Liver (tissue), 8 donors: ENCODE measurements at regions not wholly inside any gene's neighbourhood (a gene's known extent, or its start where the extent isn't known, plus 50 kb on each side); places are given as distances from the start of the nearest gene placed in this dataset.

Source experiments
- DNase-seq: peaks from one replicate; pipeline ENCODE4 v3.0.0-alpha.2; 2017; ENCODE audit warnings: low spot score
- H3K27ac ChIP-seq, 2 donors: one replicate each; pipeline ENCODE4 v1.7.0; 2013; ENCODE audit warnings: inconsistent platforms in 2 of 2, low read length in 2 of 2, control low read depth in 1 of 2, low read depth in 1 of 2, mild to moderate bottlenecking in 1 of 2
- H3K27me3 ChIP-seq, 4 donors: one replicate each; pipeline versions ENCODE4 v1.6.1 to v1.7.0; 2013; ENCODE audit warnings: low read length in 3 of 4, inconsistent platforms in 1 of 4, mild to moderate bottlenecking in 1 of 4, moderate library complexity in 1 of 4; ENCODE audit not compliant: control insufficient read depth in 4 of 4, insufficient read depth in 4 of 4
- H3K36me3 ChIP-seq, 4 donors: one replicate each; pipeline versions ENCODE4 v1.6.1 to v1.7.0; 2013; ENCODE audit warnings: low read length in 3 of 4, mild to moderate bottlenecking in 3 of 4, low read depth in 1 of 4, moderate library complexity in 1 of 4; ENCODE audit not compliant: control insufficient read depth in 4 of 4, insufficient read depth in 3 of 4
- H3K4me1 ChIP-seq, 4 donors: one replicate each; pipeline versions ENCODE4 v1.6.1 to v1.7.0; 2013; ENCODE audit warnings: low read length in 3 of 4, mild to moderate bottlenecking in 3 of 4, moderate library complexity in 1 of 4; ENCODE audit not compliant: control insufficient read depth in 4 of 4, insufficient read depth in 4 of 4
- H3K4me3 ChIP-seq, 3 donors: one replicate each; pipeline versions ENCODE4 v1.6.1 to v1.7.0; 2013; ENCODE audit warnings: low read length in 3 of 3, control low read depth in 1 of 3, low read depth in 1 of 3, mild to moderate bottlenecking in 1 of 3
- H3K9ac ChIP-seq, 2 donors: one replicate each; pipeline ENCODE4 v1.7.0; 2013; ENCODE audit warnings: low read length in 2 of 2, mild to moderate bottlenecking in 2 of 2, moderate library complexity in 2 of 2, control low read depth in 1 of 2, low read depth in 1 of 2
- H3K9me3 ChIP-seq, 4 donors: one replicate each; pipeline versions ENCODE4 v1.6.1 to v1.7.0; 2013; ENCODE audit warnings: low read length in 3 of 4; ENCODE audit not compliant: control insufficient read depth in 4 of 4
- ATF3 ChIP-seq: IDR thresholded peaks from 2 replicates; pipeline ENCODE4 v1.6.1; 2016; ENCODE audit warnings: antibody characterized with exemption
- CTCF ChIP-seq: fragments of 150-350 bp; IDR thresholded peaks from 2 replicates; pipeline ENCODE4 v1.5.1; 2017; ENCODE audit warnings: improper control_type of control experiment, low read depth, low read length; ENCODE audit not compliant: missing input control
- FOXA1 ChIP-seq: IDR thresholded peaks from 2 replicates; pipeline ENCODE4 v1.6.1; 2016; ENCODE audit warnings: antibody characterized with exemption
- FOXA2 ChIP-seq: IDR thresholded peaks from 2 replicates; pipeline ENCODE4 v1.6.1; 2016; ENCODE audit warnings: antibody characterized with exemption
- GABPA ChIP-seq, 2 donors: IDR thresholded peaks in 1 of 2; conservative IDR thresholded peaks in 1 of 2; 2 replicates each; pipeline ENCODE4 v1.6.1; 2016; ENCODE audit warnings: antibody characterized with exemption in 2 of 2, mild to moderate bottlenecking in 1 of 2, moderate library complexity in 1 of 2
- HNF4A ChIP-seq, 2 donors: conservative IDR thresholded peaks; 2 replicates each; pipeline ENCODE4 v1.6.1; 2016; ENCODE audit warnings: antibody characterized with exemption in 2 of 2, mild to moderate bottlenecking in 2 of 2
- HNF4G ChIP-seq: IDR thresholded peaks from 2 replicates; pipeline ENCODE4 v1.6.1; 2016; ENCODE audit warnings: antibody characterized with exemption
- JUND ChIP-seq, 2 donors: IDR thresholded peaks; 2 replicates each; pipeline ENCODE4 v1.6.1; 2016; ENCODE audit warnings: antibody characterized with exemption in 2 of 2
- MAX ChIP-seq: IDR thresholded peaks from 2 replicates; pipeline ENCODE4 v1.6.1; 2016; ENCODE audit warnings: antibody characterized with exemption
- REST ChIP-seq: IDR thresholded peaks from 2 replicates; pipeline ENCODE4 v1.6.1; 2016; ENCODE audit warnings: antibody characterized with exemption, mild to moderate bottlenecking
- RXRA ChIP-seq, 2 donors: IDR thresholded peaks; 2 replicates each; pipeline ENCODE4 v1.6.1; 2017 to 2018; ENCODE audit warnings: antibody characterized with exemption in 2 of 2, mild to moderate bottlenecking in 1 of 2
- SP1 ChIP-seq: IDR thresholded peaks from 2 replicates; pipeline ENCODE4 v1.6.1; 2018; ENCODE audit warnings: antibody characterized with exemption, mild to moderate bottlenecking
- TAF1 ChIP-seq: conservative IDR thresholded peaks from 2 replicates; pipeline ENCODE4 v1.6.1; 2016; ENCODE audit warnings: antibody characterized with exemption, mild to moderate bottlenecking
- YY1 ChIP-seq: IDR thresholded peaks from 2 replicates; pipeline ENCODE4 v1.6.1; 2016; ENCODE audit warnings: antibody characterized with exemption, mild to moderate bottlenecking
- ZBTB33 ChIP-seq: IDR thresholded peaks from 2 replicates; pipeline ENCODE4 v1.6.1; 2016; ENCODE audit warnings: antibody characterized with exemption
- WGBS: extraction: QIAGEN DNeasy Blood & Tissue Kit; methylation state at CpG from one replicate; pipeline ENCODE4 v1.1.7; 2013; 5-methylcytosine and 5-hydroxymethylcytosine counted together
- donor health status: healthy.
- donor health status: healthy.
- donor health status: healthy.
- donor health status: healthy.
- donor health status: healthy.

GRCh38 chr18:23369266-23369665 lies 83.8 kb upstream of the RIOK3 start (continued):
- TF ChIP-seq REST: no peak

GRCh38 chr18:23373570-23373969 lies 79.5 kb upstream of the RIOK3 start:
- 95% methylated on average over 3 of the region's 3 CpGs for WGBS
- DNase-seq: no peak
- no peaks in the 10 kb centered on the region for H3K27me3 ChIP-seq
- no peak overlapping the region for H3K9ac ChIP-seq
- no peak for TF ChIP-seq HNF4A (conservative IDR thresholded peaks at IDR 0.05)
- TF ChIP-seq FOXA2: no peak
- TF ChIP-seq MAX: no peak
- no peak for TF ChIP-seq CTCF
- TF ChIP-seq YY1: no peak
- no peak for TF ChIP-seq HNF4G
- TF ChIP-seq GABPA (IDR thresholded peaks at IDR 0.05 in 1 of 2, conservative IDR thresholded peaks at IDR 0.05 in 1 of 2): no peak
- no peak for TF ChIP-seq JUND (IDR thresholded peaks at IDR 0.05)
- TF ChIP-seq TAF1: no peak
- no peak for TF ChIP-seq FOXA1
- no peak for TF ChIP-seq SP1
- no peak overlapping the region for H3K4me3 ChIP-seq
- no peaks in the 10 kb centered on the region for H3K9me3 ChIP-seq
- H3K27ac ChIP-seq: no peak overlapping the region
- H3K4me1 ChIP-seq: peaks cover 0 to 5% (median 2%) of the 10 kb centered on the region in 4 donors
- H3K36me3 ChIP-seq: peaks cover 0 to 3% (median 0%) of the 10 kb centered on the region in 4 donors

- peaks cover 0 to 3% (median 0%) of the 10 kb centered on the region in 4 donors for H3K36me3 ChIP-seq
- TF ChIP-seq RXRA (IDR thresholded peaks at IDR 0.05) (peak in 1 of 2 donors; percentile 15), REST (peak; percentile 14), SP1 (no peak), ZBTB33 (no peak), HNF4A (conservative IDR thresholded peaks at IDR 0.05) (peak in 1 of 2 donors; percentile 39), JUND (IDR thresholded peaks at IDR 0.05) (peak; percentile 41 to 93), ATF3 (peak; percentile 16), HNF4G (no peak), CTCF (no peak)
- WGBS: 57% methylated on average over 3 of the region's 3 CpGs
- peak overlapping the region in 1 of 2 donors; percentile 26 for H3K27ac ChIP-seq
- DNase-seq: no peak
- peaks cover 3 to 7% (median 4%) of the 10 kb centered on the region in 4 donors for H3K4me1 ChIP-seq
- no peak overlapping the region for H3K4me3 ChIP-seq
- H3K9ac ChIP-seq: no peak overlapping the region
- no peaks in the 10 kb centered on the region for H3K9me3 ChIP-seq
- H3K27me3 ChIP-seq: no peaks in the 10 kb centered on the region
Observed at GRCh38 chr18:23377669-23378301, 75.3 kb upstream of the RIOK3 start.
